Liver (tissue), 3 donors: ENCODE measurements at regions not wholly inside any gene's neighbourhood (a gene's known extent, or its start where the extent isn't known, plus 50 kb on each side); places are given as distances from the start of the nearest gene placed in this dataset.

Source experiments
- EGR1 ChIP-seq, 2 donors: IDR thresholded peaks; 2 replicates each; pipeline ENCODE4 v1.6.1; 2016 to 2018; ENCODE audit warnings: antibody characterized with exemption in 2 of 2, low read depth in 2 of 2
- REST ChIP-seq: IDR thresholded peaks from 2 replicates; pipeline ENCODE4 v1.6.1; 2016; ENCODE audit warnings: antibody characterized with exemption, mild to moderate bottlenecking
- SP1 ChIP-seq: IDR thresholded peaks from 2 replicates; pipeline ENCODE4 v1.6.1; 2018; ENCODE audit warnings: antibody characterized with exemption, mild to moderate bottlenecking
- TAF1 ChIP-seq: conservative IDR thresholded peaks from 2 replicates; pipeline ENCODE4 v1.6.1; 2016; ENCODE audit warnings: antibody characterized with exemption, mild to moderate bottlenecking
- TF ChIP-seq, protein P1 (sequence below): fragments of 150-350 bp; IDR thresholded peaks from 2 replicates; pipeline ENCODE4 v1.5.1; 2017; ENCODE audit warnings: improper control_type of control experiment, low read depth, low read length; ENCODE audit not compliant: missing input control
- TF ChIP-seq, protein P2 (sequence below): IDR thresholded peaks from 2 replicates; pipeline ENCODE4 v1.6.1; 2016; ENCODE audit warnings: antibody characterized with exemption
- TF ChIP-seq, protein P3 (sequence below): IDR thresholded peaks from 2 replicates; pipeline ENCODE4 v1.6.1; 2016; ENCODE audit warnings: antibody characterized with exemption
- donor health status: healthy.
- donor health status: healthy.

- TF ChIP-seq, protein P1, sequence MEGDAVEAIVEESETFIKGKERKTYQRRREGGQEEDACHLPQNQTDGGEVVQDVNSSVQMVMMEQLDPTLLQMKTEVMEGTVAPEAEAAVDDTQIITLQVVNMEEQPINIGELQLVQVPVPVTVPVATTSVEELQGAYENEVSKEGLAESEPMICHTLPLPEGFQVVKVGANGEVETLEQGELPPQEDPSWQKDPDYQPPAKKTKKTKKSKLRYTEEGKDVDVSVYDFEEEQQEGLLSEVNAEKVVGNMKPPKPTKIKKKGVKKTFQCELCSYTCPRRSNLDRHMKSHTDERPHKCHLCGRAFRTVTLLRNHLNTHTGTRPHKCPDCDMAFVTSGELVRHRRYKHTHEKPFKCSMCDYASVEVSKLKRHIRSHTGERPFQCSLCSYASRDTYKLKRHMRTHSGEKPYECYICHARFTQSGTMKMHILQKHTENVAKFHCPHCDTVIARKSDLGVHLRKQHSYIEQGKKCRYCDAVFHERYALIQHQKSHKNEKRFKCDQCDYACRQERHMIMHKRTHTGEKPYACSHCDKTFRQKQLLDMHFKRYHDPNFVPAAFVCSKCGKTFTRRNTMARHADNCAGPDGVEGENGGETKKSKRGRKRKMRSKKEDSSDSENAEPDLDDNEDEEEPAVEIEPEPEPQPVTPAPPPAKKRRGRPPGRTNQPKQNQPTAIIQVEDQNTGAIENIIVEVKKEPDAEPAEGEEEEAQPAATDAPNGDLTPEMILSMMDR, result no peak
- TF ChIP-seq REST, result no peak
- TF ChIP-seq, protein P2, sequence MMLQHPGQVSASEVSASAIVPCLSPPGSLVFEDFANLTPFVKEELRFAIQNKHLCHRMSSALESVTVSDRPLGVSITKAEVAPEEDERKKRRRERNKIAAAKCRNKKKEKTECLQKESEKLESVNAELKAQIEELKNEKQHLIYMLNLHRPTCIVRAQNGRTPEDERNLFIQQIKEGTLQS, result no peak
- no peak for TF ChIP-seq SP1
- no peak for TF ChIP-seq TAF1
- no peak for TF ChIP-seq EGR1 (IDR thresholded peaks at IDR 0.05; ENCODE audit: low read depth in 2 of 2)
- TF ChIP-seq, protein P3, sequence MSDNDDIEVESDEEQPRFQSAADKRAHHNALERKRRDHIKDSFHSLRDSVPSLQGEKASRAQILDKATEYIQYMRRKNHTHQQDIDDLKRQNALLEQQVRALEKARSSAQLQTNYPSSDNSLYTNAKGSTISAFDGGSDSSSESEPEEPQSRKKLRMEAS, result no peak
Observed at GRCh38 chr4:33467291-33467690, 2747.1 kb downstream of the PCDH7 start.
